Activated naive CD8-positive, alpha-beta T cell treated with anti-CD3 and anti-CD28 coated beads for 36 hours (primary cell): ENCODE measurements at regions not wholly inside any gene's neighbourhood (a gene's known extent, or its start where the extent isn't known, plus 50 kb on each side); places are given as distances from the start of the nearest gene placed in this dataset.
A peak's percentile ranks its signal among the peaks of the same experiment; 100 is the strongest.

Experiments
- DNase-seq: peaks from one replicate; pipeline ENCODE4 v3.0.0; 2021
- H3K27ac Mint-ChIP-seq: one replicate; pipeline ENCODE4 v1.8.0; 2022; ENCODE audit warnings: mild to moderate bottlenecking, moderate library complexity, mixed read lengths
- H3K27me3 Mint-ChIP-seq: one replicate; pipeline ENCODE4 v1.8.0; 2022; ENCODE audit warnings: mild to moderate bottlenecking, mixed read lengths
- H3K36me3 Mint-ChIP-seq: one replicate; pipeline ENCODE4 v1.8.0; 2021; ENCODE audit warnings: mild to moderate bottlenecking, mixed read lengths
- H3K4me1 Mint-ChIP-seq: one replicate; pipeline ENCODE4 v1.8.0; 2021; ENCODE audit warnings: mixed read lengths
- H3K4me3 Mint-ChIP-seq: one replicate; pipeline ENCODE4 v1.8.0; 2022; ENCODE audit warnings: mild to moderate bottlenecking, moderate library complexity, mixed read lengths
- H3K9me3 Mint-ChIP-seq: one replicate; pipeline ENCODE4 v1.8.0; 2022; ENCODE audit warnings: mixed read lengths

GRCh38 chr15:61641645-61642044 lies 412.5 kb upstream of the RORA start:
- H3K27me3 Mint-ChIP-seq, result peaks cover 6% of the 10 kb centered on the region
- no peaks in the 10 kb centered on the region for H3K4me1 Mint-ChIP-seq
- no peaks in the 10 kb centered on the region for H3K36me3 Mint-ChIP-seq

GRCh38 chr15:61640756-61641155 lies 411.7 kb upstream of the RORA start:
- H3K9me3 Mint-ChIP-seq, result no peaks in the 10 kb centered on the region
- DNase-seq, result no peak
- peaks cover 13% of the 10 kb centered on the region for H3K27me3 Mint-ChIP-seq
- H3K4me1 Mint-ChIP-seq, result no peaks in the 10 kb centered on the region
- H3K27ac Mint-ChIP-seq, result no peak overlapping the region
- H3K4me3 Mint-ChIP-seq, result no peak overlapping the region
- H3K36me3 Mint-ChIP-seq, result no peaks in the 10 kb centered on the region

More at GRCh38 chr15:61641645-61642044, 412.5 kb upstream of the RORA start:
- H3K4me3 Mint-ChIP-seq, result no peak overlapping the region
- no peaks in the 10 kb centered on the region for H3K9me3 Mint-ChIP-seq
- no peak overlapping the region for H3K27ac Mint-ChIP-seq
- DNase-seq, result no peak

- Mint-ChIP-seq H3K9me3 (no peaks in the 10 kb centered on the region), H3K36me3 (no peaks in the 10 kb centered on the region), H3K4me1 (no peaks in the 10 kb centered on the region), H3K27ac (no peak overlapping the region), H3K4me3 (no peak overlapping the region), H3K27me3 (peaks cover 12% of the 10 kb centered on the region)
- no peak for DNase-seq
Measured at GRCh38 chr15:61639491-61639890, 410.4 kb upstream of the RORA start.

- DNase-seq, result no peak
- peaks cover 17% of the 10 kb centered on the region for H3K27me3 Mint-ChIP-seq
Measured at GRCh38 chr15:61634837-61635236, 405.7 kb upstream of the RORA start.

DNA sequence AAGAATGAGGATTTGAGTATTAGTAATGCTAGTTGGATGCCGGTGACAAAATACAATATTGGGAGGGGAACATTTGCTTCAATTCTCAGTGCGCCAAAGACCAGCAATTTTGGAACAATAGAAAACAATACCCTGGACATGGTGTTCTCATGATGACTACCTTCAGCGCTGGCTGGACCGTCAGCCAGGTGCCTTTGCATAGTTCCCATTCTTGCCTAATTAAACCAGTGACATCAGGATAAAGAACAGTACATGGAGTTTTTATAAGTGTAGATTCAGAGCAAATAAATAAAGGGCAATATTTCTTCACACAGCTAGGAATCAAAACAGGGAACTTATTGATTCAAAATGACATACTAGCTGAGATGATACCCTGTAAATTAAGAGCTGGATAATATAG lies 404.8 kb upstream of the RORA start:
- Mint-ChIP-seq H3K36me3 (no peaks in the 10 kb centered on the region), H3K9me3 (no peaks in the 10 kb centered on the region), H3K4me3 (no peak overlapping the region), H3K4me1 (no peaks in the 10 kb centered on the region), H3K27me3 (peaks cover 17% of the 10 kb centered on the region), H3K27ac (no peak overlapping the region)
- no peak for DNase-seq

More at GRCh38 chr15:61634837-61635236, 405.7 kb upstream of the RORA start:
- Mint-ChIP-seq H3K9me3 (no peaks in the 10 kb centered on the region), H3K4me1 (no peaks in the 10 kb centered on the region), H3K36me3 (no peaks in the 10 kb centered on the region), H3K27ac (no peak overlapping the region), H3K4me3 (no peak overlapping the region)

DNA sequence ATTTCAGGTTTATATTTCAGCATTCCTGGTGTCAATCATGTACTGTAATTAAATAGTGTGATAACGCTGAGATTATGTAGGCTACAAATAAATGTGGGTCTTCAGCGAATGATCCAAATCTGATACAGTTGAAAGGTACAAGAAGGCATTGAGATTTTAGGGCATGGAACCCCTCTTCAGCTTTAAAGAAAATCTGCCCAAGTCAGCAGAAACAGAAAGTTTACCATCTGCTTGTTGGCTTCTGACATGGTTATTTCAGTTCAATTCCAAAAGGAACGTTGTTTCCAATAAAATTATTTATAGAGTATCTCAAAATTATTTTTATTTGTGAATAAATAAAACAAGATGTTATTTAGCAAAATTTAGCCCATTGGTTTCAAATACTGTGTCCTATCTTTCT lies 400.2 kb upstream of the RORA start:
- H3K4me3 Mint-ChIP-seq, result no peak overlapping the region
- no peak overlapping the region for H3K27ac Mint-ChIP-seq
- peaks cover 9% of the 10 kb centered on the region for H3K27me3 Mint-ChIP-seq
- no peaks in the 10 kb centered on the region for H3K36me3 Mint-ChIP-seq
- H3K4me1 Mint-ChIP-seq, result no peaks in the 10 kb centered on the region
- no peak for DNase-seq
- no peaks in the 10 kb centered on the region for H3K9me3 Mint-ChIP-seq

DNA sequence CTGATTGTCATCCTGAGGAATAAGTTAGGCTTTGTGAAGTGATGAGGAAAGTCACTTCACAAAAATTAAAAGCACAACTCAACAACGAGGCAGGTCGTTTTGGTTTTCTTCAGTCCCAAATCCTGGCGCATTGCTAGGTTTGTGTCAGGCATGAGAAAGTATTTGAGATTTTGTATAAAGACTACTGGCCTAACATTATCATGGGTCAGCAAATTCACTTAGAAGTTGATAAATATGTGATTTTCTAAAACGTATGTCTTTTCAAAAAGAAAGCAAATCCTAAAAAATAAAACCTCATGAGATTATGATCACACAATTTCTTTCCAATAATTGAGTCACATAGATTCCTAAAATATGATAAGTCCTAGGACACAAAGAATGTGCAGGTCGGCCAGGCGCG lies 395.8 kb upstream of the RORA start:
- Mint-ChIP-seq H3K27ac (no peak overlapping the region), H3K4me1 (no peaks in the 10 kb centered on the region), H3K4me3 (no peak overlapping the region), H3K27me3 (peaks cover 8% of the 10 kb centered on the region), H3K36me3 (no peaks in the 10 kb centered on the region), H3K9me3 (no peaks in the 10 kb centered on the region)
- no peak for DNase-seq

DNA sequence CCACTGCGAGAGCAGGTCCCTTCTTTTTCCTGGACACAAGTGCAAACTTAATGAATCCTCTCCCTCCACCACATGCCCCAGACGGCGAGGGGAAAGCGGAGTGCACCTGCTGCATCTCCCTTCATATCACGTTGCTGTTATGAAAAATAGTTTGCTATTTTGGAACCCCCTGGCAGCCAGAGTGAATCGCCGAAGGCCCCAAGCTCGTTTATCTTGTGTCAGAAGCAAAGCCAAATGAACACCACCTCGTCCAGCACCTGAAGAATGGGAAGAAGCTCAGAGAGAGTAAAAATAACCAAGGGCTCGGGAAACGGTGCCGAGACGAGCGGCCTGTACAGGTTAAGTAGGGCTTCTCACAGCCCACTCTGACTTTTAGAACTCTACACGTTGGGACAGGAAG lies 394.6 kb upstream of the RORA start:
- H3K4me3 Mint-ChIP-seq, result no peak overlapping the region
- H3K36me3 Mint-ChIP-seq, result no peaks in the 10 kb centered on the region
- H3K27ac Mint-ChIP-seq, result no peak overlapping the region
- peaks cover under 1% of the 10 kb centered on the region for H3K9me3 Mint-ChIP-seq
- H3K27me3 Mint-ChIP-seq, result peaks cover 8% of the 10 kb centered on the region
- H3K4me1 Mint-ChIP-seq, result no peaks in the 10 kb centered on the region
- no peak for DNase-seq

GRCh38 chr15:61621865-61622264 lies 392.8 kb upstream of the RORA start:
- Mint-ChIP-seq H3K27ac (no peak overlapping the region), H3K36me3 (no peaks in the 10 kb centered on the region), H3K4me3 (no peak overlapping the region), H3K9me3 (peaks cover 6% of the 10 kb centered on the region), H3K4me1 (no peaks in the 10 kb centered on the region), H3K27me3 (peaks cover 8% of the 10 kb centered on the region)
- no peak for DNase-seq

DNA sequence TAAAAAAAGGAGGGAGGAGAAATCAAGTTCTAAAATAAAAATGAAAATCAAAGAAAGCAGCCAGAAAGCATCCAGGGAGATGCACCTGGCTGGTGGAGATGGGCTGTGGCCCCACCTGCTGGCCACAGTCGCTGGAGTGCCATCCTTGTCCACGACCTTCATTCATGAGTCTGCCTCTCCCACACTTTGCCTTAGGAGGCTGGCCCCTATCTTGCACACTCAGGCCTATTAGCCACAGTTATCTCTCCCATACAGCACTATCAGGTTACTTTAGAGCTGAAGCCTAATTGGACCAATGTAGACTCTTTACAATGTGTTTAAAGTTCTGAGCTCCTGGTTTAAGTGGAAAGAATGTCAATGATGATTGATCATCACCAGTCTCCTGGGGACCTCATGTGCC lies 392.0 kb upstream of the RORA start:
- H3K36me3 Mint-ChIP-seq, result no peaks in the 10 kb centered on the region
- peaks cover 8% of the 10 kb centered on the region for H3K27me3 Mint-ChIP-seq
- no peaks in the 10 kb centered on the region for H3K4me1 Mint-ChIP-seq
- no peak overlapping the region for H3K27ac Mint-ChIP-seq
- H3K9me3 Mint-ChIP-seq, result peaks cover 6% of the 10 kb centered on the region
- DNase-seq, result peak; percentile 3
- H3K4me3 Mint-ChIP-seq, result no peak overlapping the region

DNA sequence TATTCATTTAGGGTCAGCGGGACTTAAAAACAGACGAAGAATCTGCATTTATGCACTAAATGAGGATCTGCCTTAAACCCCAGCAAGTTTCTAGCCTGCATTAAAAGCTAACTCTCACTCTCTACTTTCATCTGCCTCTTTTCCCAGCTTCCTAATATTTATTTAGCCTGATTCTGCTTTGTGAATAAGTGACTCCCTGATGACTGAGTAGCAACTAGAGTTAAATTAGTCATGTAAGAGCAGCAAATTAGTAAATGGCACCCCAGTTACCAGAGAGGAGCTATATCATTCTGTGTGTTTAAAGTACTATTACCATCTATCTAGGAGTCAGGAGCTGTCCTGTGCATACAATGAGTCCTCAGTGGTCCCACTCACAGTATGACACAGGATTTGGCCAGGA lies 391.0 kb upstream of the RORA start:
- Mint-ChIP-seq H3K36me3 (no peaks in the 10 kb centered on the region), H3K27ac (no peak overlapping the region), H3K9me3 (peaks cover 7% of the 10 kb centered on the region), H3K27me3 (peaks cover 8% of the 10 kb centered on the region), H3K4me1 (no peaks in the 10 kb centered on the region), H3K4me3 (no peak overlapping the region)
- no peak for DNase-seq

- Mint-ChIP-seq H3K9me3 (peaks cover 16% of the 10 kb centered on the region), H3K27ac (no peak overlapping the region), H3K36me3 (peaks cover 1% of the 10 kb centered on the region), H3K4me1 (no peaks in the 10 kb centered on the region), H3K27me3 (peaks cover 9% of the 10 kb centered on the region), H3K4me3 (no peak overlapping the region)
- DNase-seq, result no peak
Measured at GRCh38 chr15:61613729-61614128, 384.6 kb upstream of the RORA start.

DNA sequence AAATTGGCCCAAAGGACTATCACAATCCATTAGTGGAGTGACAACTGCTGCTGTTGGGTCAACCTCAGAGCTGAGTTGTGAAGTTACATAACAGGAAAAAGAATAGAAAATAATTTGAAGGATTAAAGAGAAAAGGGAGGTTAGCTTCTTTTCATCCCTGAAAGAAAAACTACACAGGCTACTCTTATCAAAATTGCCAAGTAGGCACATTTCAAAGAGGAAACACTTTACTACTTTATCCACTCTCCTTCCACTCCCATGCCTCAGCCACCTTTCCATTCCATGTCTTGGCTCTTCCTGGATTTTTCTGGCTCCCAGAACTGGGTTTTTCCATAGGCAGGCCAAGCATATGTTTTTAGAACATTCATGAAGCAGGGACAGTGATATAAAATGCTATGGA lies 384.0 kb upstream of the RORA start:
- Mint-ChIP-seq H3K4me1 (no peaks in the 10 kb centered on the region), H3K9me3 (peaks cover 16% of the 10 kb centered on the region), H3K27ac (no peak overlapping the region), H3K27me3 (peaks cover 10% of the 10 kb centered on the region), H3K4me3 (no peak overlapping the region), H3K36me3 (peaks cover 1% of the 10 kb centered on the region)
- DNase-seq, result no peak

GRCh38 chr15:61612111-61612510 lies 383.0 kb upstream of the RORA start:
- Mint-ChIP-seq H3K36me3 (peaks cover 1% of the 10 kb centered on the region), H3K27ac (no peak overlapping the region), H3K4me3 (no peak overlapping the region), H3K9me3 (peaks cover 11% of the 10 kb centered on the region), H3K4me1 (no peaks in the 10 kb centered on the region), H3K27me3 (peaks cover 17% of the 10 kb centered on the region)
- no peak for DNase-seq

DNA sequence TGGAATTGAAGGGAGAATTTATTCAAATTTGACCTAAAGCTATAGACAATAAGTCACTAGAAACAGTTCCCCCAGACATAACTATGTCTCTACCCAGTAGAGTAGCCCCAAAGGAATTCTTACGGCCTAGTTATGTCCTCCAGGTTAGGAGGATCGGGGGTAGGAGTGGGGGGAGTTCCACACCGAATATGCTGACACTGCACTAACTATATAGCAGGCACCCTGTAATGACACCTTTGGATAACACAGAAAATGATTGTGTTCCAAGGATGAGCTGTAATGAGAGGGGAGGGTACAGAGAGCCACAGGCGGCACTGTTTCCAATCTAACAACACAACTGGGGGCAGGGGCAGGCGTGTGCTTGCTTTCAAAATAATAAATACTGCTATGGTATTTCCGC lies 376.2 kb upstream of the RORA start:
- Mint-ChIP-seq H3K27ac (no peak overlapping the region), H3K27me3 (peaks cover 38% of the 10 kb centered on the region), H3K36me3 (no peaks in the 10 kb centered on the region), H3K4me1 (no peaks in the 10 kb centered on the region), H3K4me3 (no peak overlapping the region), H3K9me3 (no peaks in the 10 kb centered on the region)
- no peak for DNase-seq

DNA sequence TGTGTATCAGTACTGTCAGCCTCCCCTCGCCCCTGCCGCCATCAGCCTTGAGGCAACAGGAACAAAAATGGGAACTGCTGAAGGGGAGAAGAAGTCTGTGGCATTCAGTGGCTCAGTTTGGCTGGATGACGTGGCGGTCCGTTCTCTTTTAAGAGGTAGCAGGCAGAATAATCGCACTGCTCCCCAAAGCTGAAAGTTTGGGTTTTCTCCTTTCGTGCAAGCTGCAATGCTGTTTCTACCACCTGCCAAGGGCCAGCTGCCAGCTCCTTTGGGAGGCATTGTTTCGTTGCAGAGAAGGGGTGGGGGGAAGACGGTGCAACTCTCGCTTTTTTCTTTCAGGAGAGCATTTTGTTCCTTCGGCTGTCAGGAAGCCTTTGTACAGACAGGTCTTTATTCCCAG lies 369.6 kb upstream of the RORA start:
- no peak for DNase-seq
- H3K9me3 Mint-ChIP-seq, result no peaks in the 10 kb centered on the region
- H3K4me3 Mint-ChIP-seq, result no peak overlapping the region
- H3K36me3 Mint-ChIP-seq, result no peaks in the 10 kb centered on the region
- no peak overlapping the region for H3K27ac Mint-ChIP-seq
- H3K27me3 Mint-ChIP-seq, result peaks cover 4% of the 10 kb centered on the region
- no peaks in the 10 kb centered on the region for H3K4me1 Mint-ChIP-seq

GRCh38 chr15:61584410-61584809 lies 355.3 kb upstream of the RORA start:
- no peak for DNase-seq
- Mint-ChIP-seq H3K36me3 (no peaks in the 10 kb centered on the region), H3K4me3 (no peak overlapping the region), H3K27ac (no peak overlapping the region), H3K9me3 (peaks cover 13% of the 10 kb centered on the region), H3K27me3 (no peaks in the 10 kb centered on the region), H3K4me1 (peaks cover 1% of the 10 kb centered on the region)
